Thoracic aorta (tissue), 2 donors: ENCODE measurements at regions not wholly inside any gene's neighbourhood (a gene's known extent, or its start where the extent isn't known, plus 50 kb on each side); places are given as distances from the start of the nearest gene placed in this dataset.

Experiments
- ATAC-seq: fragments of 150-250 bp; one replicate; pipeline ENCODE4 v1.8.0; 2017; ENCODE audit warnings: low read depth; ENCODE audit not compliant: insufficient number of reproducible peaks, low FRiP score
- DNase-seq: peaks from one replicate; pipeline ENCODE4 v3.0.0-alpha.2; 2020; ENCODE audit warnings: low spot score
- H3K27ac ChIP-seq, 2 donors: fragments of 200-600 bp; sonication (generic); 1 replicate in 1 of 2; 2 replicates in 1 of 2; pipeline ENCODE4 v1.5.1; 2016; ENCODE audit warnings: mild to moderate bottlenecking in 2 of 2, moderate library complexity in 2 of 2
- H3K27me3 ChIP-seq: fragments of 200-600 bp; sonication (generic); replicated peaks from 2 replicates; pipeline ENCODE4 v1.6.0; 2016; ENCODE audit warnings: mild to moderate bottlenecking; ENCODE audit not compliant: insufficient read depth
- H3K36me3 ChIP-seq: fragments of 200-600 bp; sonication (generic); one replicate; pipeline ENCODE4 v1.5.1; 2016
- H3K4me1 ChIP-seq, 2 donors: fragments of 200-600 bp; sonication (generic); 1 replicate in 1 of 2; 2 replicates in 1 of 2; pipeline versions ENCODE4 v1.5.1 to v1.6.0; 2016; ENCODE audit warnings: low read depth in 2 of 2, mild to moderate bottlenecking in 1 of 2; ENCODE audit not compliant: control insufficient read depth in 1 of 2
- H3K4me3 ChIP-seq: fragments of 200-600 bp; sonication (generic); 2 replicates; pipeline ENCODE4 v1.5.1; 2016; ENCODE audit warnings: mild to moderate bottlenecking
- H3K9me3 ChIP-seq: fragments of 200-600 bp; sonication (generic); 2 replicates; pipeline ENCODE4 v1.5.1; 2016
- CTCF ChIP-seq: fragments of 200-600 bp; sonication (generic); IDR thresholded peaks from one replicate; pipeline ENCODE4 v1.5.1; 2019; ENCODE audit warnings: antibody characterized with exemption

- DNase-seq (no peak), ATAC-seq (no peak)
- Histone ChIP-seq H3K36me3 (no peaks in the 10 kb centered on the region), H3K4me3 (no peak overlapping the region), H3K27ac (no peak overlapping the region), H3K4me1 (no peaks in the 10 kb centered on the region), H3K9me3 (no peaks in the 10 kb centered on the region), H3K27me3 (no peaks in the 10 kb centered on the region)
- no peak for TF ChIP-seq CTCF
Measured at GRCh38 chr5:89133129-89133528, 250.1 kb upstream of the MEF2C start.

- Histone ChIP-seq H3K4me3 (no peak overlapping the region), H3K9me3 (no peaks in the 10 kb centered on the region), H3K27ac (no peak overlapping the region), H3K4me1 (no peaks in the 10 kb centered on the region), H3K36me3 (no peaks in the 10 kb centered on the region), H3K27me3 (no peaks in the 10 kb centered on the region)
- no peak for ATAC-seq
- no peak for TF ChIP-seq CTCF
- DNase-seq: no peak
Measured at GRCh38 chr5:89130851-89131250, 247.9 kb upstream of the MEF2C start.

- no peak for TF ChIP-seq CTCF
- Histone ChIP-seq H3K36me3 (no peaks in the 10 kb centered on the region), H3K27me3 (no peaks in the 10 kb centered on the region), H3K27ac (no peak overlapping the region), H3K9me3 (no peaks in the 10 kb centered on the region), H3K4me1 (no peaks in the 10 kb centered on the region), H3K4me3 (no peak overlapping the region)
- DNase-seq (no peak), ATAC-seq (no peak)
Measured at GRCh38 chr5:89129941-89130340, 247.0 kb upstream of the MEF2C start.

GRCh38 chr5:89128906-89129625 is 246.1 kb upstream of the MEF2C start:
- Histone ChIP-seq H3K36me3 (no peaks in the 10 kb centered on the region), H3K27ac (no peak overlapping the region), H3K4me3 (no peak overlapping the region), H3K27me3 (no peaks in the 10 kb centered on the region), H3K4me1 (no peaks in the 10 kb centered on the region), H3K9me3 (no peaks in the 10 kb centered on the region)
- TF ChIP-seq CTCF: no peak
- ATAC-seq (no peak), DNase-seq (no peak)

GRCh38 chr5:89128092-89128491 is 245.1 kb upstream of the MEF2C start:
- no peaks in the 10 kb centered on the region for H3K27me3 ChIP-seq
- H3K27ac ChIP-seq: no peak overlapping the region
- no peak for ATAC-seq
- no peak for DNase-seq
- no peak overlapping the region for H3K4me3 ChIP-seq
- no peaks in the 10 kb centered on the region for H3K9me3 ChIP-seq
- no peaks in the 10 kb centered on the region for H3K4me1 ChIP-seq
- no peak for TF ChIP-seq CTCF
- no peaks in the 10 kb centered on the region for H3K36me3 ChIP-seq
